GM18861 (cell line): ENCODE measurements at regions not wholly inside any gene's neighbourhood (a gene's known extent, or its start where the extent isn't known, plus 50 kb on each side); places are given as distances from the start of the nearest gene placed in this dataset.

Source experiments
- ATAC-seq: cut with Tn5 transposase; IDR thresholded peaks from one replicate; pipeline ENCODE4 v1.9.1; 2021; ENCODE audit not compliant: unreplicated experiment

- ATAC-seq = no peak
Measured at GRCh38 chr2:62305421-62306176, 109.7 kb downstream of the B3GNT2 start.

GRCh38 chr2:62304429-62305417 is 108.8 kb downstream of the B3GNT2 start:
- ATAC-seq = no peak

- peak; percentile 25 for ATAC-seq
Measured at GRCh38 chr2:62303788-62304187, 107.9 kb downstream of the B3GNT2 start.

- no peak for ATAC-seq
Measured at GRCh38 chr2:62302631-62303435, 106.9 kb downstream of the B3GNT2 start.

GRCh38 chr2:62300925-62301324 is 105.0 kb downstream of the B3GNT2 start:
- no peak for ATAC-seq

GRCh38 chr2:62297624-62298010 is 101.7 kb downstream of the B3GNT2 start:
- ATAC-seq = no peak

GRCh38 chr2:62296832-62297623 is 101.1 kb downstream of the B3GNT2 start:
- ATAC-seq = no peak

GRCh38 chr2:62296034-62296831 is 100.3 kb downstream of the B3GNT2 start:
- ATAC-seq = no peak

- peak; percentile 70 for ATAC-seq
Measured at GRCh38 chr2:62293490-62294271, 97.8 kb downstream of the B3GNT2 start.

- ATAC-seq = no peak
Measured at GRCh38 chr2:62293151-62293489, 97.2 kb downstream of the B3GNT2 start.

GRCh38 chr2:62292190-62292589 is 96.3 kb downstream of the B3GNT2 start:
- ATAC-seq = no peak

GRCh38 chr2:62291517-62292137 is 95.7 kb downstream of the B3GNT2 start:
- no peak for ATAC-seq

GRCh38 chr2:62291052-62291451 is 95.1 kb downstream of the B3GNT2 start:
- ATAC-seq = no peak

- ATAC-seq = peak; percentile 74
Measured at GRCh38 chr2:62287899-62288880, 92.3 kb downstream of the B3GNT2 start.

- ATAC-seq = no peak
Measured at GRCh38 chr2:62287282-62287681, 91.4 kb downstream of the B3GNT2 start.

- no peak for ATAC-seq
Measured at GRCh38 chr2:62286089-62286785, 90.3 kb downstream of the B3GNT2 start.

GRCh38 chr2:62284980-62285379 is 89.1 kb downstream of the B3GNT2 start:
- ATAC-seq = no peak
